Loucy (cell line): ENCODE measurements at regions not wholly inside any gene's neighbourhood (a gene's known extent, or its start where the extent isn't known, plus 50 kb on each side); places are given as distances from the start of the nearest gene placed in this dataset.

ENCODE experiments used
- H2AFZ ChIP-seq: fragments of 200-600 bp; sonication (generic); 2 replicates; pipeline ENCODE4 v1.6.0; 2016; ENCODE audit warnings: antibody characterized with exemption, mild to moderate bottlenecking, low read length, moderate library complexity
- H3F3A ChIP-seq: fragments of 200-600 bp; 2 replicates; pipeline ENCODE4 v1.6.0; 2016; ENCODE audit warnings: antibody characterized with exemption, low read depth, mild to moderate bottlenecking
- H3K27me3 ChIP-seq: fragments of 200-600 bp; sonication (generic); 2 replicates; pipeline ENCODE4 v1.6.1; 2014; ENCODE audit warnings: low read length, mild to moderate bottlenecking; ENCODE audit not compliant: insufficient read depth, poor library complexity, severe bottlenecking
- H3K36me3 ChIP-seq: fragments of 200-600 bp; sonication (generic); 2 replicates; pipeline ENCODE4 v1.6.1; 2016; ENCODE audit warnings: low read length; ENCODE audit not compliant: insufficient read depth
- H3K4me1 ChIP-seq: fragments of 200-600 bp; sonication (generic); 2 replicates; pipeline ENCODE4 v1.5.1; 2014; ENCODE audit warnings: low read length, mild to moderate bottlenecking; ENCODE audit not compliant: insufficient read depth, poor library complexity, severe bottlenecking
- H3K4me2 ChIP-seq: fragments of 200-600 bp; sonication (generic); 2 replicates; pipeline ENCODE4 v1.6.0; 2014; ENCODE audit warnings: antibody characterized with exemption, low read length, low read depth, mild to moderate bottlenecking; ENCODE audit not compliant: poor library complexity, severe bottlenecking
- H3K4me3 ChIP-seq: fragments of 200-600 bp; sonication (generic); 2 replicates; pipeline ENCODE4 v1.5.1; 2014; ENCODE audit warnings: low read length, mild to moderate bottlenecking, mixed read lengths; ENCODE audit not compliant: poor library complexity, severe bottlenecking
- H3K79me2 ChIP-seq: fragments of 200-600 bp; sonication (generic); 2 replicates; pipeline ENCODE4 v1.6.1; 2014; ENCODE audit warnings: low read length; ENCODE audit not compliant: insufficient read depth
- H3K9ac ChIP-seq: fragments of 200-600 bp; sonication (generic); 2 replicates; pipeline ENCODE4 v1.6.0; 2014; ENCODE audit warnings: mild to moderate bottlenecking, low read depth, low read length, moderate library complexity; ENCODE audit not compliant: poor library complexity, severe bottlenecking
- H3K9me2 ChIP-seq: fragments of 200-600 bp; sonication (generic); replicated peaks from 2 replicates; pipeline ENCODE4 v1.6.1; 2016; ENCODE audit warnings: low read depth, low read length, mixed read lengths
- H3K9me3 ChIP-seq: fragments of 200-600 bp; sonication (generic); 2 replicates; pipeline ENCODE4 v1.6.1; 2014; ENCODE audit warnings: mild to moderate bottlenecking, antibody characterized with exemption, low read length, low read depth; ENCODE audit not compliant: insufficient read depth
- H4K20me1 ChIP-seq: fragments of 200-600 bp; sonication (generic); 2 replicates; pipeline ENCODE4 v1.6.0; 2014; ENCODE audit warnings: antibody characterized with exemption, low read length, mild to moderate bottlenecking; ENCODE audit not compliant: insufficient read depth, poor library complexity, severe bottlenecking
- CTCF ChIP-seq: fragments of 200-600 bp; sonication (generic); conservative IDR thresholded peaks from 2 replicates; pipeline ENCODE4 v1.5.1; 2014; ENCODE audit warnings: mild to moderate bottlenecking, antibody characterized with exemption, low read length
- EZH2phosphoT487 ChIP-seq: fragments of 200-600 bp; IDR thresholded peaks from 2 replicates; pipeline ENCODE4 v1.6.1; 2018; ENCODE audit warnings: antibody characterized with exemption, mild to moderate bottlenecking, moderate library complexity, borderline replicate concordance

- Histone ChIP-seq H3K27me3 (no peaks in the 10 kb centered on the region), H4K20me1 (no peaks in the 10 kb centered on the region), H3K9me2 (no peaks in the 10 kb centered on the region), H3K4me2 (no peak overlapping the region), H3K9ac (no peak overlapping the region), H3K9me3 (no peaks in the 10 kb centered on the region; the same call in 1 of the 2 replicates), H3K36me3 (no peaks in the 10 kb centered on the region), H3K4me1 (no peaks in the 10 kb centered on the region), H3K4me3 (no peak overlapping the region), H3F3A (no peaks in the 10 kb centered on the region), H3K79me2 (no peaks in the 10 kb centered on the region), H2AFZ (no peak overlapping the region)
- TF ChIP-seq EZH2phosphoT487 (no peak), CTCF (no peak)
These were observed 186.7 kb downstream of the IZUMO3 start for GRCh38 chr9:24359046-24359445.

- Histone ChIP-seq H3K4me1 (no peaks in the 10 kb centered on the region), H3K4me3 (no peak overlapping the region), H3K27me3 (no peaks in the 10 kb centered on the region), H4K20me1 (no peaks in the 10 kb centered on the region), H3K4me2 (no peak overlapping the region), H3K36me3 (no peaks in the 10 kb centered on the region), H3K9ac (no peak overlapping the region), H3K79me2 (no peaks in the 10 kb centered on the region), H3K9me2 (no peaks in the 10 kb centered on the region), H2AFZ (no peak overlapping the region), H3K9me3 (no peaks in the 10 kb centered on the region), H3F3A (no peaks in the 10 kb centered on the region)
- TF ChIP-seq CTCF = no peak
- TF ChIP-seq EZH2phosphoT487 = no peak
These were observed 193.7 kb downstream of the IZUMO3 start for GRCh38 chr9:24351973-24352372.

- Histone ChIP-seq H3K9me3 (no peaks in the 10 kb centered on the region), H3K4me1 (no peaks in the 10 kb centered on the region), H3K9me2 (no peaks in the 10 kb centered on the region), H3F3A (no peaks in the 10 kb centered on the region), H2AFZ (no peak overlapping the region), H3K27me3 (no peaks in the 10 kb centered on the region), H3K36me3 (no peaks in the 10 kb centered on the region), H4K20me1 (no peaks in the 10 kb centered on the region), H3K79me2 (no peaks in the 10 kb centered on the region), H3K4me3 (no peak overlapping the region), H3K4me2 (no peak overlapping the region), H3K9ac (no peak overlapping the region)
- TF ChIP-seq CTCF (no peak), EZH2phosphoT487 (no peak)
These were observed 194.4 kb downstream of the IZUMO3 start for GRCh38 chr9:24351258-24351657.
